ENCODE measurements at regions not wholly inside any gene's neighbourhood (a gene's known extent, or its start where the extent isn't known, plus 50 kb on each side); places are given as distances from the start of the nearest gene placed in this dataset.

DNA sequence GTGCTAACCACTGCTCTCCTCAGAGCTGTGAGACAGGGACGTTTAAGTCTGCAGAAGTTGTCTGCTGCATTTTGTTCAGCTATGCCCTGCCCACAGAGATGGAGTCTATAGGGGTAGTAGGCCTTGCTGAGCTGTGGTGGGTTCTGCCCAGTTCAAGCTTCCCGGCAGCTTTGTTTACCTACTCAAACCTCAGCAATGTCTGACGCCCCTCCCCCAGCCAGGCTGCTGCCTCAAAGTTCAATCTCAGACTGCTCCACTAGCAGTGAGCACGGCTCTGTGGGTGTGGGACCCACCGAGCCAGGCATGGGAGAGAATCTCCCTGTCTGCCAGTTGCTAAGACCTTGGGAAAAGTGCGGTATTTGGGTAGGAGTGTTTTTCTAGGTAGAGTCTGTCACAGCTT is 387.8 kb upstream of the SLC39A10 start:
- no peak for TF ChIP-seq POLR2A (IDR thresholded peaks at IDR 0.05; ENCODE audit: low read depth, low read length)
- TF ChIP-seq, protein P1, sequence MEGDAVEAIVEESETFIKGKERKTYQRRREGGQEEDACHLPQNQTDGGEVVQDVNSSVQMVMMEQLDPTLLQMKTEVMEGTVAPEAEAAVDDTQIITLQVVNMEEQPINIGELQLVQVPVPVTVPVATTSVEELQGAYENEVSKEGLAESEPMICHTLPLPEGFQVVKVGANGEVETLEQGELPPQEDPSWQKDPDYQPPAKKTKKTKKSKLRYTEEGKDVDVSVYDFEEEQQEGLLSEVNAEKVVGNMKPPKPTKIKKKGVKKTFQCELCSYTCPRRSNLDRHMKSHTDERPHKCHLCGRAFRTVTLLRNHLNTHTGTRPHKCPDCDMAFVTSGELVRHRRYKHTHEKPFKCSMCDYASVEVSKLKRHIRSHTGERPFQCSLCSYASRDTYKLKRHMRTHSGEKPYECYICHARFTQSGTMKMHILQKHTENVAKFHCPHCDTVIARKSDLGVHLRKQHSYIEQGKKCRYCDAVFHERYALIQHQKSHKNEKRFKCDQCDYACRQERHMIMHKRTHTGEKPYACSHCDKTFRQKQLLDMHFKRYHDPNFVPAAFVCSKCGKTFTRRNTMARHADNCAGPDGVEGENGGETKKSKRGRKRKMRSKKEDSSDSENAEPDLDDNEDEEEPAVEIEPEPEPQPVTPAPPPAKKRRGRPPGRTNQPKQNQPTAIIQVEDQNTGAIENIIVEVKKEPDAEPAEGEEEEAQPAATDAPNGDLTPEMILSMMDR (IDR thresholded peaks at IDR 0.05; ENCODE audit: extremely low read depth in 1 of 2, insufficient read depth in 1 of 2, low read depth in 1 of 2, low read length in 2 of 2), result no peak

All from endothelial cell of umbilical vein (primary cell).